GM21381 (cell line): ENCODE measurements at regions not wholly inside any gene's neighbourhood (a gene's known extent, or its start where the extent isn't known, plus 50 kb on each side); places are given as distances from the start of the nearest gene placed in this dataset.
"Not testable (repeated sequence)": the region's sequence is repeated elsewhere in the genome, so short reads cannot be mapped to it uniquely, and the experiment has no call there.

ENCODE experiments used
- ATAC-seq: cut with Tn5 transposase; IDR thresholded peaks from one replicate; pipeline ENCODE4 v1.9.1; 2021; ENCODE audit warnings: mild to moderate bottlenecking, moderate library complexity; ENCODE audit not compliant: unreplicated experiment

GRCh38 chr14:56023661-56024081 is 94.5 kb upstream of the PELI2 start:
- ATAC-seq: no peak

DNA sequence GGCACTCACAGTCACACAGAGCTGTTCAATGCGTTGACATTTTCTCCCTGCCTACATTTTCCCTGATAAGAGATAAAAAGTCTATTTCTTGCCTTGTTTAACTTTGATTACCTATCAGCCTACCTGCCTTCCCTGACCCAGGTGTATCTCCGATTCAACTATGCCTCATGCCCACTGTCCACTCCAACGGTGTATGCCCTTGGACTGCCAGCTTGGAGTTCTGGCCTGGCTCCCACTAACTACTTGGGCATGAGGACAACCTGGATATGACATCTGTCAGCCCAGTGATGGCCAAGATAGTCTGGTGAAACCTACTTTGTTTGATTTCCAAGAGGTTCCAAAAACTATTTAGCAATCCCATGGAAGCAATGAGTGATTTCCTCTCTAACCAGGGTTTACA is 93.0 kb upstream of the PELI2 start:
- ATAC-seq: no peak

DNA sequence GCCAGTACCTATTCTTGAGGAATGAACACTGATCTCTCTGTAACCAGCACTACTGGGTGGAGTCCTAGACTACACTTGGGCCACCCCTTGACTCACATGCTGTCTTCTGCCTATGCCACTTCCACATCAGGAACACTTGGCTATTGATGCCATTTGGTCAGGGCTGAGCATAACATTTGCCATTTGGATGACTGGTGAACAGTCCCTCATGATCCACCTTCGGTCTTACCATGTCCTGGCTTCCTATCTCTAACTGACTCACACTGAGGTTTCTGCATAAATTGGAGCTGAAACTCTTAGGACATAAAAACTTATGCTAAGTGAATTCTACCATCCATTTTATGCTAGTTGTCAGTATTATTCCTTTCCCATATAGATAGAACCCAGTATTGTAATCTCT is 91.7 kb upstream of the PELI2 start:
- ATAC-seq: no peak

DNA sequence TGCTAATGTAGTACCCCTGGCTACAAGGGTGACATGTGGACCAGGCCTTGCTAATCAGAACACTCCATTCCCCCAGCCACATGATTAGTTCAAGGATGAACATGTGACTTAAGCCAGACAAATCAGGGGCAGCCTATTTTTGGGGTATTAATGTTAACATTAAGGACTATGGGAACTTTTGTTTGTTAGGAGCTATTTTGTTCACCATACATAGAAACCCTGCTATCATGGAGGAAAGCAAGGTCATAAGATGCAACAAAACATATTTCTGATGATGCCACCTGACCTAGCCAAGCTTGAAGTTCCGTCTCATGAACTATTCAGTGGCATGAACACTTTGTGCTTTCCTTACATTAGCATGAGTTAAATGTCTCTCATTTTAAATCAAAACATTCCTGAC is 90.8 kb upstream of the PELI2 start:
- no peak for ATAC-seq

GRCh38 chr14:56027916-56028712 is 90.1 kb upstream of the PELI2 start:
- no peak for ATAC-seq

DNA sequence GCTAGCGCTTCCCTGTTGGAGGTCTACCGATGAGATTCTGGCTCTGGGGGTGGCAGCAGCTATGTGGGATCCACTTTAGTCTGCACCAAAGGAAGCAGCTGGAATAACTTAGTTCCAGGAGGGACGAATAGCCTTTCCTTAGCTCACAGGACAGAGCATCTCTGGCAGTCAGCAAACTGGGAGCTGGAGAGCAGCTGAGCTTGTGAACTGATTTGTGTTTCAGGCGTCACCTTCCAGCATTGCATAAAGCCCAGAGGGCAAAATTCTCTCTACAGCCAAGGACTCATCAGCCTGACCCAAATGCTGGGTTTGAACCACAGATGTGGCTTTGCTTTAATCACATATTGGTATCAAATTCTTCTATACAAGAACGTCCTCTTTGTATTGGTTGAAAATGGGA is 81.9 kb upstream of the PELI2 start:
- ATAC-seq: no peak

GRCh38 chr14:56040121-56040520 is 78.1 kb upstream of the PELI2 start:
- ATAC-seq: no peak

DNA sequence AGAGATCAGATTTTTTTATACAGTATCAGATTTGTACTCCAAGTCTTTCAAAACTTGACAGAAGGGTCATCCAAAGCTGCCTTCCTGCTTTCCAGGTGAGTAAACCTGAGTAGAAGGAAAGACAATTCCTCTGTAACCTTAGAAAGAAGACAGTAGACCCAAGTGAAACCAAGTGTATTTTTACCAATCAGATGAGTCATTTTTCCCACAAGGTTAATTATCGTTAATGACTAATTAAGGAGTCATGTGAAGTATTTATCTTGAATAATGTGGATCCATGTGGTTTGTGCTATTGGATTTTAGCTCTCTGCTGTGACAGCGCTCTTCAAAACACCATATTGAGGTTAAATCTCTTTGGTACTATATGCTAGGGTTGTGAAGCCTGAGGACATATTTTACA is 74.0 kb upstream of the PELI2 start:
- no peak for ATAC-seq

GRCh38 chr14:56046546-56046945 is 71.7 kb upstream of the PELI2 start:
- ATAC-seq: no peak

- no peak for ATAC-seq
Measured at GRCh38 chr14:56046996-56047395, 71.2 kb upstream of the PELI2 start.

GRCh38 chr14:56049536-56049935 is 68.7 kb upstream of the PELI2 start:
- no peak for ATAC-seq

- ATAC-seq: no peak
Measured at GRCh38 chr14:56055511-56055910, 62.7 kb upstream of the PELI2 start.

GRCh38 chr14:56056031-56056430 is 62.2 kb upstream of the PELI2 start:
- ATAC-seq: no peak

- no peak for ATAC-seq
Measured at GRCh38 chr14:56057071-56057741, 61.0 kb upstream of the PELI2 start.

DNA sequence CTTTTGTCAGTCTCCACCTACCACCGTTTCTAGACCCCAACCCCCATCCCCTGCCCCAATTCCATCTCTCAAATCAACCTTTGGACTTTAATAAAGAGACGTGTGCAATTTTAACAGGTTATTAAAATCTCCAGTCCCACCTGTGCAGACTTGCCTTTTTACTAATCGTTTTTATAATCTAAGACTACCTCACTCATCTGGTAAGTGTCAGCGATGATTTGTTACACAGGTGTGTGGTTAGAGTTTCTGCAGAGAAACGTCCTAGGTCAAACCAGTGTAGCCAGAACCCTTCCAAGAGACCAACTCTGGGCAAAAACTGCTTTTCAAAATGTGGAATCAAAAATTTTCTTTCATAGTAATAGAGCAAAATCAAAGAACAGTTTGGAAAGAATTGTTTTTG is 60.4 kb upstream of the PELI2 start:
- ATAC-seq: no peak

DNA sequence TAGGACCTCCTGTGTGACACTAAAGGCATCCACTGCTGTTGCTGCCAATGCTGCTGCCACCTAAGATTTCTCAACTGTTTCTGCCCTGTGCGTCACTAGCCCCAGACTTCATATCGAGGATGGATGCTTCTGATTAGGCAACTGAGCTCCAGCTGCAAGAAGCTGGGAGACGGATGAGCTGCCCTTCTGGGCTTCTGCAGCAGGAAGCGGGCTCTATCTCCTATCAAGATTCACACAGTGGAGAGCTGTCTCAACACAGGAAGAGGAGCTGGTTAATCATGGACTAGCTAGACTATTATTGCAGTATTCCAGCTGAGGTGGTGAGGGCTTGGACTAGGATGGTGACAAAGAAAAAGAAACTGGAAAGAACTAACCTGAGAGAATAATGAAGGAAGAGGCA is 59.2 kb upstream of the PELI2 start:
- ATAC-seq: no peak

DNA sequence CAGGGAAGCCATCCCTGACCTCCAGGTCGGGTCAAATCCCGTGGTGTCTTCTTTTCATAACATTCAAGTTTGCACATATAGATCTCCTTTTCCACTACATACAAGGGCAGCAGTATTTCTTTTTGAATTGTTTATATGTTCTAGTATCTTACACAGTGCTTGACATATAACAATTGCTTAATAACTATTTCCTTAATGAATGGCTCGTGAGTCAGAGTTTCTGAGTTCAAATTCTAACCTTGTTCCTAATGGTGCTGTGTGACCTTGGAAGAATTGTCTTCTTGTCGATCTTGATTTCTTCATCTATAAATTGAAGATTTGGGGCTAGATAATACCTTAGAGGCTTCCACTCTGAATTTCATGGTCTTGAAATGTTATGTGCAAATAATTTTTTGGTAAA is 57.2 kb upstream of the PELI2 start:
- no peak for ATAC-seq

- ATAC-seq: no peak
Measured at GRCh38 chr14:56063131-56063530, 55.1 kb upstream of the PELI2 start.

- no peak for ATAC-seq
Measured at GRCh38 chr14:56064513-56064912, 53.7 kb upstream of the PELI2 start.

DNA sequence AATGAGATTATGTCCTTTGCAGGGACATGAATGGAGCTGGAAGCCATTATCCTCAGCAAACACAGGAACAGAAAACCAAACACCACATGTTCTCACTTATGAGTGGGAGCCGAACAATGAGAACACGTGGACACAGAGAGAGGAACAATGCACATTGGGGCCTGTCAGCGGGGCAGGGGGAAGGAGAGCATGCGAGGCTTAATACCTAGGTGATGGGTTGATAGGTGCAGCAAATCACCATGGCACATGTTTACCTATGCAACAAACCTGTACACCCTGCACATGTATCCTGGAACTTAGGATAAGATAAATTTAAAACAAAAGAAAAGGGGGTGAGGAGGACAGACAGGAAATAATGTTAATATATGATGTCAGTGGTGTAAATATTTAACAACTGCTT is 53.0 kb upstream of the PELI2 start:
- not testable (repeated sequence) for ATAC-seq

DNA sequence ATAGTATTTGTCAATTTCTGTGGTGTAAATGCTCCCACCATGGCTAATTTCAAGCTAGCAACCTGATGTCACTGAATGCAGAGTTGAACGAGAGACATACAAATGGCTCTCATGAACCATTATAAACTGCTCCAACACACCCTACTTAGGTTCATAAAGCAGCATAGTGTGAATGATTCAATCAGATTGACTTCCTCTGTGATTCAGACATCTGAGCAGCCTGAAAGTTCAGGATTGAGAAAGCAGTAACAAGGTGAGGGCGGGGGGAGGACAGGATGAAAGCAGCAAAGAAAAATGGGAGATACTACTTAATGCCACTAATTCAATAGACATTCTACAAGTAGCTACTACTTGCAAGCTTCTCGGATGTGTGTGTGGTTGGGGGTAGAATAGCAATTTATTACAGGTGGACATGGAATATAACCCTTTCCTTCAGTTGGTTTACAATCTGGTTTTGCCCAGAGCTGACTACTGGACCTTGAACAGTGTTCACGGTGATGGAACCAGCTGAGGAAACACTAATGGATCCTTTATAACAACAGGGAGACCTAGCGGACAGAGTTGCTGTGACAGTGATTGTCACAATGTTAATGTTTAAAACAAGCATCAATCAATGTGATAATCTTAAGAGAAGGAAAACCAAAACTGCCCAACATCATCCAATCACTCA is 52.5 kb upstream of the PELI2 start:
- ATAC-seq: no peak
